NCI-H1930 (cell line): ENCODE measurements at regions not wholly inside any gene's neighbourhood (a gene's known extent, or its start where the extent isn't known, plus 50 kb on each side); places are given as distances from the start of the nearest gene placed in this dataset.
"Not testable (repeated sequence)": the region's sequence is repeated elsewhere in the genome, so short reads cannot be mapped to it uniquely, and the experiment has no call there.

Source experiments
- DNase-seq, 2 experiments: peaks; one replicate each; lab custom pipeline; 2025; lab: John Stamatoyannopoulos, UW

DNA sequence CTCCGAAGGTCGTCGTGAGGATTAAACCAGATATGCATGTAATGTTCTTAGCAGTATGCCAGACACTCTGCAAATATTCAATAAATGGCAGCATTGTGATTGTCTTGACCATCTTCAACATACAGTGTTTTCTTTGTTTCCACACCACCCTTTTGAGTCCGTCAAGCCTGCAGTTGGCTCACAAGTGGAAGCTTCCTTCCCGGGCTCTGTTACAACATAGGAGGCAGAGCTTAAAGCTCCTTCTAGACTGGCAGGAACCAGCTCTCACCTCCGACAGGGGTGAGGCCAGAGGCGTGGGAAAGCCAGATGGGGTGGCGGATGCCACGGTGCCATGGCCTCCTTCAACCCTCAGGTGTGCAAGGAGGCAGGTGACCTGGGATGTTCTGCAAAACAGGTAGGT lies 138.3 kb downstream of the FOXL1 start:
- no peak for DNase-seq

- DNase-seq = no peak
Observed at GRCh38 chr16:86718118-86718517, 139.8 kb downstream of the FOXL1 start.

DNA sequence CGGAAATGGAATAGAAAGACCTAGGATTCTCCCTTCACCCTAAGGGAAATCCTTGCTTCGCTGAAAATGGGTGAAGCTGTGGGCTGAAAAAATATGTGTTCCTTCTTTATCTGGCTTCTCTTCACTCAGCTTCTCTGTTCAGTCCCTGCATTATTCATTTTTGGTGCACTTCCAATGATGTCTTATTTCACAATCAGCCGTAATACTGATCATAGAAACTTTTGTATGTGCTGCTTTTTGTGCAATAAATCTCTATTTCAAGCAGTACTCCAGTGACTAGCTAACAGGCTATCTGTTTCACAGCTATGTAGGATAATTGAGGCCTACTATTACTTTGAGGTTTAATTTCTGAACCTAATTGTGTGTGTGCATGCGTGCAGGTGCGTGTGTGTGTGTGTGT lies 144.6 kb downstream of the FOXL1 start:
- no peak for DNase-seq

DNA sequence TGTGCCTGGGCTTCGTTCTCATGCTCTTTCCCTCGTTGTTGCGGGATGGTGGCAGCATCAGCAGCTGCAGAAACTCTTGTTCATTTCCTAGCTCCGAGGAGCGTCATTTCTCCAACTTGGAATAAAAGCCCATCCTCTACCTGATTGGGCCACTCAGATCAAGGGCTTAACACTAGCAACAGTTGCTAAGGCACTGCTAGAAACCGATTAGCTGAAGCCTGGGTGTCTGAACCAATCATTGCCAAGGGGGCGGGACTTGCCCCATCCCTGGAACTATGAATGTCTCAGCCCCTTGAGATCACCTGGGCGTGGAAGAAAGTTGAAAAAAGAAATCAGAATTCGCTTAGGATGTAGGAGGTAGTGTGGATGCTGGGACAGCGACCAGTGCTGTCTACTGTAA lies 145.3 kb downstream of the FOXL1 start:
- no peak for DNase-seq

GRCh38 chr16:86725401-86725800 lies 147.1 kb downstream of the FOXL1 start:
- no peak for DNase-seq

GRCh38 chr16:86726340-86726739 lies 148.0 kb downstream of the FOXL1 start:
- no peak for DNase-seq

DNA sequence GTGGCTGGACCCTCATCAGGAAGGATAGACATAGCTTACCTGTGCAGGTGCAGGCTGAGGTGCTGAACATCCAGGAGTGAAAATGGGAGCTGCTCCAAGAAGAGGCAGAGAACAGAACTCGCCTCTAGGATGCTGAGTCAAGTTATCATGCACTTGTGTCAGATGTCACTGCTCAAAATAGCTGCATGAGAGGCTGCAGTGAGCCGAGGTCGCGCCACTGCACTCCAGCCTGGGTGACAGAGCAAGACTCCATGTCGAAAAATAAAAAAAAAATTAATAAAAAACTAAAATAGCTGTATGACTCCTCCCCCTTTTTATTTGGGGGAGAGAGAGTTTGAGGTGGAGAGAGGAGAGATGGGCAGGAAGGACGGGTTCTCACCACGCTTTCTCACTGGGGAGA lies 148.8 kb downstream of the FOXL1 start:
- DNase-seq = no peak

- no peak for DNase-seq
Observed at GRCh38 chr16:86727632-86728031, 149.3 kb downstream of the FOXL1 start.

GRCh38 chr16:86729686-86730085 lies 151.3 kb downstream of the FOXL1 start:
- DNase-seq = no peak

GRCh38 chr16:86730086-86730485 lies 151.7 kb downstream of the FOXL1 start:
- no peak for DNase-seq

DNA sequence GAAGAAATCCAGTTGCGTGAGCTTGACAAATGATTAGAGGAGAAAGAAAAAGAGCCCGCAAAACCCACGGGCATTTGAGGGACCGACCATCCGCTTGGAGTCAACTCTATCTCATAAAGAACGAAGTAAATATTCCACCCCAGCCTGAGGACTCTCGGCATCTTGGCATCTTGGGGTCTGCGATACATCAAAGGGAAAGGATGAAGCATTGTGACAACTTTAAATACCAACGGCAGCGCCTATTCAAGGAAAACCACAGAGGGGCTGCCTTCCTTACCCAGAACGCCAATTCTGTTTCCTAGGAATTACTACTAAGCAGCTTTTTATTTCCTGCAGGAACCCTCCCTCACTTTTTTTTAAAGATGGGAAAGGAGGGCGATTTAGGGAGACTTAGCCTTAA lies 152.2 kb downstream of the FOXL1 start:
- DNase-seq = no peak

GRCh38 chr16:86732621-86733295 lies 154.4 kb downstream of the FOXL1 start:
- DNase-seq = no peak

DNA sequence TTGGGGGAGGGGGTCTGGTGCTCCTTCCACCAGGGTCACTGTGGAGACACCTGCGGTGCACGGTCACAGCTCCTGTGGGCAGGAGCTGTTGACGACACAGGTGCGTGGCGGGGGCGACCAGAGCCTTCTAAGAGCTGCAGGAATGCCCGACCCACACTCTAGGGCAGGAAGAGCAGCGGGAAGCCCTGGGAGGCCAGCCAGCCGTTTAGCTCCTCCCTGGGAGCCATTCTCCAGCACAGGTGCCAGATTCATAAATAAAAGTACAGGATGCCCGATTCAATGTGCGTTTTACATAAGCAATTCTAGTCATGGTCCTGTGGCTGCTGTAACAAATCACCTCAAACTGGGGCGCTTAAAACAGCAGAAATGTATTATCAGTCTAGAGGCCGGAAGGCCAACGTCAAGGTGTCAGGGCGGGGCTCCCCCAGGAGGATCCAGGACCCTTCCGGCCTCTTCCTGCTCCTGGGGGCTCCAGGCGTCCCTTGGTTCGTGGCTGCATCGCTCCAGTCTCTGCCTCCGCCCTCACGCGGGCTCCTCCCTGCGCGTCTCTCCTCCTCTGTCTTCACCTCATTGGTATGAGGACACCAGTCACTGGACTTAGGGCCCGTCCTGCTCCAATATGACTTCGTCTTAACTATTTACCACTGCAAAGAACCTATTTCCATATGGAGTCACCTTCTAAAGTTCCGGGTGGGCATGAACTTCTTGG lies 155.4 kb downstream of the FOXL1 start:
- DNase-seq = no peak

- DNase-seq = no peak
Observed at GRCh38 chr16:86734543-86735460, 156.5 kb downstream of the FOXL1 start.

GRCh38 chr16:86735727-86736126 lies 157.4 kb downstream of the FOXL1 start:
- DNase-seq = no peak

GRCh38 chr16:86736502-86736901 lies 158.2 kb downstream of the FOXL1 start:
- DNase-seq = no peak

DNA sequence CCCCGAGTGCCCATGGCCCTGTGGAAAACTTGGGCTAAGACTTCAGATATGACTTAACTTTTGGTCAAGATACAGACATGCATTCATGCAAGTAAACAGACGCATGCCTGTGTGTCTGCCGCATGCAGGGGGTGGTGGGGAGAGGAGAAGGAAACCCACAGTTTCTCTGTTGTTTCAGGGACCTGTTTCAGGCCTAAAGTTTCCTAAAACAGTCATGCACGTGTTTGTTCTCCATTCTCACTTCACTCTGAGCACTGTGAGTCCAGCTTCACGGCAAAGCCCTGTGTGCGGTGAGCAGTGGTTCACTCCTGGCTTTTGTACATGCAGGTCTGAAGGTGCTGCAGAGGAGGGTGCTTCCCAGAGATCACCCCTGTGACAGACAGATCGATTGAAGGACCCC lies 158.7 kb downstream of the FOXL1 start:
- no peak for DNase-seq

DNA sequence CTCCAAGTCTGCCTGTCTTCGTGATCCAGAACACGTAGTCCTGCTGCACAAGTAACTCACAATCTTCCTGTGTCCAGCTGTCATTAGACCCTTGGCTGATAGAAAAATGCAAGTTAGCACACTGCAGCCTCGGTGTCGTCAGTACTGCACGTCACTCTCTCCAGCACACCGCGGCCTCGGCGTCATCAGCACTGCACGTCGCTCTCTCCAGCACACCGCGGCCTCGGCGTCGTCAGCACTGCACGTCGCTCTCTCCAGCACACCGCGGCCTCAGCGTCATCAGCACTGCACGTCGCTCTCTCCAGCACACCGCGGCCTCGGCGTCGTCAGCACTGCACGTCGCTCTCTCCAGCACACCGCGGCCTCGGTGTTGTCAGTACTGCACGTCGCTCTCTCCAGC lies 160.0 kb downstream of the FOXL1 start:
- DNase-seq = not testable (repeated sequence)

- no peak for DNase-seq
Observed at GRCh38 chr16:86739178-86739577, 160.8 kb downstream of the FOXL1 start.

GRCh38 chr16:86739808-86740207 lies 161.5 kb downstream of the FOXL1 start:
- DNase-seq = no peak

- no peak for DNase-seq
Observed at GRCh38 chr16:86740298-86740697, 161.9 kb downstream of the FOXL1 start.

DNA sequence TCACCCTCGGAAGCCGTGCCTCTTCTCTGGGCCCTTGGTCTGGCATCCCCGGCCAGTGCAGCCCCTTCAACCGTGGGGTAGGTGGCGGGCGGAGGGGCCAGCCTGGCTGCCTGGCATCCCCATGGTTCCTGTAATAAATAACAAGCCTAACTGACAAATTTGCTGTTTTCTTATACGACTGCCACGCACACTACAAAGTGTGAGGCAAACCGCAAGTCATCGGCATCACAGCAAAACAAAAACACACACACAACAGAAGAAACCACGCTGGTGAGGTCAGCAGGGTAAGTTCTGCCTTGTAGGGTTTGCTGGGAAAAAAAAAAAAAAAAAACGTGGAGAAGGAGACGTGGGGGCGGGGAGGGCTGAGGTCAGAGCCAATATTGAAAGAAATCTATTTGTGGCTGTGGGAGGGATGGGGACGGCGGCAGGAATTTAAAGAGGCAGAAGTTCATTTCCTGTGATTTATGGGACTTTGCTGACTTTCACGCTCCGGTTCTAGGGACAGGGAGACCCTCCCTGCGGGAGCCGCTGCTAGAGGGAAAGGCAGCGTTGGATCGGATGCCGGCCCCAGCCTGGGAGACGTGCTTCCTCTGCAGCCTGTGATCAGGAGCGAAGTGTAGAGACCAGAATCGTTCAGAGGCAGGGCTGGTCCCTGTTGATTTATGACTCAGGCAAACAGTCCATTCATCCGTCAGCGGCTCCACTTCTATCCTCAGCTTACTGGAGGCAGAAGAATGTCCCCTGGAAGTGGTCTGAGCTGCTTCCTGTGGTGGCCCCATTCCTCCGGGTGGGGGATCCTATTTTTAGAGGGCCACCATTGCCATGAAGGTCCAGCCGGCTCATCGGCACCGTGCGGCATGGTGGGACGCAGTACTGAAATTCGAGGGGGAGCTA lies 162.8 kb downstream of the FOXL1 start:
- DNase-seq = no peak
